PC-9 (cell line): ENCODE measurements at regions not wholly inside any gene's neighbourhood (a gene's known extent, or its start where the extent isn't known, plus 50 kb on each side); places are given as distances from the start of the nearest gene placed in this dataset.

Experiments used
- BruUV-seq: library from RNA; stranded (reverse); fragments of 400-500 nt; replicated peaks from 2 replicates; lab custom pipeline; 2021; lab: Mats Ljungman, UMichigan
- CTCF ChIA-PET: fragments of 300-600 bp; sonication (Branson Sonifier 250); formaldehyde crosslinking; loops from one replicate; lab custom pipeline; 2022; ENCODE audit warnings: antibody characterized with exemption; lab: Charles Lee
- POLR2A ChIA-PET: fragments of 300-600 bp; sonication (Branson Sonifier 250); formaldehyde crosslinking; loops from one replicate; lab custom pipeline; 2022; ENCODE audit warnings: antibody characterized with exemption; ENCODE audit not compliant: unreplicated experiment; lab: Charles Lee
- DNase-seq, 2 experiments: peaks; one replicate each; pipeline versions ENCODE4 v3.0.0 to v3.0.0-alpha.2; 2015 to 2022; ENCODE audit warnings: mixed read lengths in 1 of 2
- H2AFZ ChIP-seq: fragments of 200-600 bp; sonication (generic); 2 replicates; pipeline ENCODE4 v1.8.1; 2017; ENCODE audit warnings: antibody characterized with exemption
- H3F3A ChIP-seq: fragments of 200-600 bp; sonication (generic); 2 replicates; pipeline ENCODE4 v1.8.1; 2017; ENCODE audit warnings: antibody characterized with exemption, mild to moderate bottlenecking, low read depth; ENCODE audit not compliant: insufficient read depth
- H3K27ac ChIP-seq: fragments of 200-600 bp; sonication (generic); 2 replicates; pipeline ENCODE4 v1.6.1; 2016; ENCODE audit warnings: mixed run types
- H3K27me3 ChIP-seq: fragments of 200-600 bp; sonication (generic); 2 replicates; pipeline ENCODE4 v1.6.1; 2016; ENCODE audit warnings: low read depth, mixed run types; ENCODE audit not compliant: insufficient read depth
- H3K36me3 ChIP-seq: fragments of 200-600 bp; sonication (generic); 2 replicates; pipeline ENCODE4 v1.6.1; 2016; ENCODE audit warnings: low read depth, mixed run types
- H3K4me1 ChIP-seq: fragments of 200-600 bp; sonication (generic); replicated peaks from 2 replicates; pipeline ENCODE4 v1.6.1; 2016; ENCODE audit warnings: mixed run types; ENCODE audit not compliant: insufficient read depth
- H3K4me2 ChIP-seq: fragments of 200-600 bp; sonication (generic); 2 replicates; pipeline ENCODE4 v1.6.1; 2017; ENCODE audit warnings: mixed run types
- H3K4me3 ChIP-seq: fragments of 200-600 bp; sonication (generic); 2 replicates; pipeline ENCODE4 v1.6.1; 2016; ENCODE audit warnings: mixed run types
- H3K79me2 ChIP-seq: fragments of 200-600 bp; sonication (generic); 2 replicates; pipeline ENCODE4 v1.6.1; 2017; ENCODE audit warnings: low read depth, mixed run types
- H3K9me2 ChIP-seq: fragments of 200-600 bp; sonication (generic); 2 replicates; pipeline ENCODE4 v1.8.1; 2017; ENCODE audit warnings: mild to moderate bottlenecking; ENCODE audit not compliant: insufficient read depth
- H3K9me3 ChIP-seq: fragments of 200-600 bp; sonication (generic); 2 replicates; pipeline ENCODE4 v1.8.1; 2016; ENCODE audit warnings: low read depth; ENCODE audit not compliant: insufficient read depth
- H4K20me1 ChIP-seq: fragments of 200-600 bp; sonication (generic); 2 replicates; pipeline ENCODE4 v1.8.1; 2017; ENCODE audit not compliant: insufficient read depth
- CTCF ChIP-seq: fragments of 200-600 bp; sonication (generic); conservative IDR thresholded peaks from 2 replicates; pipeline ENCODE4 v1.6.1; 2017; ENCODE audit warnings: mixed run types, antibody characterized with exemption, mild to moderate bottlenecking, moderate library complexity
- EZH2 ChIP-seq: fragments of 200-600 bp; sonication (generic); IDR thresholded peaks from 2 replicates; pipeline ENCODE4 v1.8.0; 2017; ENCODE audit warnings: antibody characterized with exemption, low read depth
- intact Hi-C: fragments of 100-400 bp; cut with micrococcal nuclease; formaldehyde crosslinking; loops from one replicate; pipeline ENCODE4 v1.10.0; 2022; ENCODE audit not compliant: unreplicated experiment

GRCh38 chr9:82367016-82367415 lies 378.4 kb downstream of the SPATA31D1 start:
- Histone ChIP-seq H3K4me3 (no peak overlapping the region), H3K4me2 (no peak overlapping the region), H3K27ac (no peak overlapping the region), H3K4me1 (no peaks in the 10 kb centered on the region), H3F3A (no peaks in the 10 kb centered on the region), H3K79me2 (no peaks in the 10 kb centered on the region), H3K9me2 (no peaks in the 10 kb centered on the region), H3K27me3 (no peaks in the 10 kb centered on the region), H2AFZ (no peak overlapping the region), H3K36me3 (no peaks in the 10 kb centered on the region), H4K20me1 (no peaks in the 10 kb centered on the region), H3K9me3 (no peaks in the 10 kb centered on the region)
- DNase-seq, result no peak
- intact Hi-C loops, result no loop called here
- CTCF ChIA-PET, result no interaction called here
- POLR2A ChIA-PET, result no interaction called here
- no TSS peak for BruUV-seq
- TF ChIP-seq EZH2, result no peak
- no peak for TF ChIP-seq CTCF

- Histone ChIP-seq H3K4me3 (no peak overlapping the region), H3K27ac (no peak overlapping the region), H3K79me2 (no peaks in the 10 kb centered on the region), H4K20me1 (no peaks in the 10 kb centered on the region), H2AFZ (no peak overlapping the region), H3K9me3 (no peaks in the 10 kb centered on the region), H3K36me3 (no peaks in the 10 kb centered on the region), H3K9me2 (no peaks in the 10 kb centered on the region), H3F3A (no peaks in the 10 kb centered on the region), H3K4me2 (no peak overlapping the region), H3K4me1 (no peaks in the 10 kb centered on the region), H3K27me3 (no peaks in the 10 kb centered on the region)
- POLR2A ChIA-PET, result no interaction called here
- CTCF ChIA-PET, result no interaction called here
- TF ChIP-seq CTCF, result no peak
- no peak for TF ChIP-seq EZH2
- no peak for DNase-seq
- intact Hi-C loops, result no loop called here
- BruUV-seq, result no TSS peak
Measured at GRCh38 chr9:82367929-82368328, 379.4 kb downstream of the SPATA31D1 start.

- intact Hi-C loops, result no loop called here
- Histone ChIP-seq H3F3A (no peaks in the 10 kb centered on the region), H3K4me1 (no peaks in the 10 kb centered on the region), H3K27ac (no peak overlapping the region), H3K9me2 (no peaks in the 10 kb centered on the region), H3K4me2 (no peak overlapping the region), H3K9me3 (no peaks in the 10 kb centered on the region), H3K4me3 (no peak overlapping the region), H3K27me3 (no peaks in the 10 kb centered on the region), H3K79me2 (no peaks in the 10 kb centered on the region), H3K36me3 (no peaks in the 10 kb centered on the region), H4K20me1 (no peaks in the 10 kb centered on the region), H2AFZ (no peak overlapping the region)
- DNase-seq, result no peak
- BruUV-seq, result no TSS peak
- POLR2A ChIA-PET, result interaction anchor here (0.5 kb wide), 1 partner anchor 673 kb away, joined by 11 read pairs; no protein-coding TSS in a partner anchor
- CTCF ChIA-PET, result no interaction called here
- TF ChIP-seq CTCF (no peak), EZH2 (no peak)
Measured at GRCh38 chr9:82369251-82369945, 380.8 kb downstream of the SPATA31D1 start.
